ENCODE measurements at regions not wholly inside any gene's neighbourhood (a gene's known extent, or its start where the extent isn't known, plus 50 kb on each side); places are given as distances from the start of the nearest gene placed in this dataset.

GRCh38 chr2:64794426-64794995 is 140.8 kb upstream of the SERTAD2 start:
- Histone ChIP-seq H4K20me1 (ENCODE audit: insufficient read depth, low read length) (no peaks in the 10 kb centered on the region), H3K4me3 (ENCODE audit: low read length) (no peak overlapping the region), H3K4me2 (ENCODE audit: low read depth, low read length) (no peak overlapping the region), H3K79me2 (ENCODE audit: low read length) (no peaks in the 10 kb centered on the region), H3F3A (ENCODE audit: insufficient read depth, low read length) (no peaks in the 10 kb centered on the region), H3K9me2 (replicated peaks; ENCODE audit: insufficient read depth, low read length) (no peaks in the 10 kb centered on the region), H3K27me3 (replicated peaks; ENCODE audit: insufficient read depth, low read length) (no peaks in the 10 kb centered on the region), H2AFZ (ENCODE audit: low read length) (no peak overlapping the region), H3K4me1 (ENCODE audit: low read length) (no peaks in the 10 kb centered on the region), H3K27ac (ENCODE audit: low read length) (no peak overlapping the region), H3K36me3 (replicated peaks; ENCODE audit: insufficient read depth, low read length) (no peaks in the 10 kb centered on the region), H3K9me3 (replicated peaks; ENCODE audit: insufficient read depth, low read length) (no peaks in the 10 kb centered on the region), H3K9ac (ENCODE audit: low read length) (no peak overlapping the region)
- no peak for DNase-seq
- no peak for TF ChIP-seq EZH2phosphoT487 (IDR thresholded peaks at IDR 0.05; ENCODE audit: low read length)
- TF ChIP-seq EZH2 (optimal IDR thresholded peaks at IDR 0.05; ENCODE audit: low read depth, low read length) = no peak
- TF ChIP-seq CTCF (IDR thresholded peaks at IDR 0.05; ENCODE audit: low read length) = no peak

- Histone ChIP-seq H3F3A (ENCODE audit: insufficient read depth, low read length) (no peaks in the 10 kb centered on the region), H3K27ac (ENCODE audit: low read length) (no peak overlapping the region), H4K20me1 (ENCODE audit: insufficient read depth, low read length) (no peaks in the 10 kb centered on the region), H3K9ac (ENCODE audit: low read length) (no peak overlapping the region), H3K79me2 (ENCODE audit: low read length) (no peaks in the 10 kb centered on the region), H3K36me3 (replicated peaks; ENCODE audit: insufficient read depth, low read length) (no peaks in the 10 kb centered on the region), H3K4me1 (ENCODE audit: low read length) (no peaks in the 10 kb centered on the region), H3K9me3 (replicated peaks; ENCODE audit: insufficient read depth, low read length) (no peaks in the 10 kb centered on the region), H3K4me2 (ENCODE audit: low read depth, low read length) (no peak overlapping the region), H3K4me3 (ENCODE audit: low read length) (no peak overlapping the region), H2AFZ (ENCODE audit: low read length) (no peak overlapping the region), H3K9me2 (replicated peaks; ENCODE audit: insufficient read depth, low read length) (no peaks in the 10 kb centered on the region), H3K27me3 (replicated peaks; ENCODE audit: insufficient read depth, low read length) (no peaks in the 10 kb centered on the region)
- TF ChIP-seq CTCF (IDR thresholded peaks at IDR 0.05; ENCODE audit: low read length) = no peak
- TF ChIP-seq EZH2 (optimal IDR thresholded peaks at IDR 0.05; ENCODE audit: low read depth, low read length) = no peak
- TF ChIP-seq EZH2phosphoT487 (IDR thresholded peaks at IDR 0.05; ENCODE audit: low read length) = no peak
- DNase-seq = no peak
Measured at GRCh38 chr2:64795024-64795592, 141.4 kb upstream of the SERTAD2 start.

- Histone ChIP-seq H3K9me2 (replicated peaks; ENCODE audit: insufficient read depth, low read length) (no peaks in the 10 kb centered on the region), H3K27ac (ENCODE audit: low read length) (no peak overlapping the region), H3K36me3 (replicated peaks; ENCODE audit: insufficient read depth, low read length) (no peaks in the 10 kb centered on the region), H3K4me3 (ENCODE audit: low read length) (no peak overlapping the region), H3K4me2 (ENCODE audit: low read depth, low read length) (no peak overlapping the region), H3K4me1 (ENCODE audit: low read length) (no peaks in the 10 kb centered on the region), H4K20me1 (ENCODE audit: insufficient read depth, low read length) (no peaks in the 10 kb centered on the region), H3K9me3 (replicated peaks; ENCODE audit: insufficient read depth, low read length) (no peaks in the 10 kb centered on the region), H3K27me3 (replicated peaks; ENCODE audit: insufficient read depth, low read length) (no peaks in the 10 kb centered on the region), H3K9ac (ENCODE audit: low read length) (no peak overlapping the region), H3F3A (ENCODE audit: insufficient read depth, low read length) (no peaks in the 10 kb centered on the region), H2AFZ (ENCODE audit: low read length) (no peak overlapping the region), H3K79me2 (ENCODE audit: low read length) (no peaks in the 10 kb centered on the region)
- DNase-seq = no peak
- no peak for TF ChIP-seq EZH2phosphoT487 (IDR thresholded peaks at IDR 0.05; ENCODE audit: low read length)
- no peak for TF ChIP-seq CTCF (IDR thresholded peaks at IDR 0.05; ENCODE audit: low read length)
- no peak for TF ChIP-seq EZH2 (optimal IDR thresholded peaks at IDR 0.05; ENCODE audit: low read depth, low read length)
Measured at GRCh38 chr2:64796926-64797325, 143.2 kb upstream of the SERTAD2 start.

Data from MM.1S (cell line).